ENCODE measurements at regions not wholly inside any gene's neighbourhood (a gene's known extent, or its start where the extent isn't known, plus 50 kb on each side); places are given as distances from the start of the nearest gene placed in this dataset.
"Not testable (repeated sequence)": the region's sequence is repeated elsewhere in the genome, so short reads cannot be mapped to it uniquely, and the experiment has no call there.

GRCh38 chr2:16726147-16726546, 60.5 kb upstream of the CYRIA start:
- Histone ChIP-seq H3F3A (ENCODE audit: insufficient read depth) (no peaks in the 10 kb centered on the region), H3K79me2 (ENCODE audit: insufficient read depth, low read length) (no peaks in the 10 kb centered on the region), H2AFZ (ENCODE audit: low read depth, low read length, severe bottlenecking) (no peak overlapping the region), H4K20me1 (ENCODE audit: low read depth, low read length) (no peaks in the 10 kb centered on the region), H3K9ac (ENCODE audit: low read length) (no peak overlapping the region), H3K36me3 (ENCODE audit: low read length) (no peaks in the 10 kb centered on the region), H3K27me3 (ENCODE audit: low read length) (no peaks in the 10 kb centered on the region), H3K4me2 (ENCODE audit: low read depth, low read length, poor library complexity, severe bottlenecking) (no peak overlapping the region), H3K27ac (ENCODE audit: low read depth, low read length) (no peak overlapping the region), H3K9me2 (replicated peaks; ENCODE audit: insufficient read depth, low read length) (no peaks in the 10 kb centered on the region), H3K9me3 (ENCODE audit: insufficient read depth, low read length) (no peaks in the 10 kb centered on the region), H3K4me3 (ENCODE audit: insufficient read depth, low read length, poor library complexity, severe bottlenecking) (no peak overlapping the region)
- TF ChIP-seq CTCF (IDR thresholded peaks at IDR 0.05; ENCODE audit: insufficient read depth, low read length, poor library complexity, severe bottlenecking) (no peak), EZH2phosphoT487 (conservative IDR thresholded peaks at IDR 0.05; ENCODE audit: low read length) (no peak)

- Histone ChIP-seq H3K4me3 (ENCODE audit: insufficient read depth, low read length, poor library complexity, severe bottlenecking) (no peak overlapping the region), H3K9ac (ENCODE audit: low read length) (no peak overlapping the region), H3K36me3 (ENCODE audit: low read length) (no peaks in the 10 kb centered on the region), H3K27me3 (ENCODE audit: low read length) (no peaks in the 10 kb centered on the region), H3K79me2 (ENCODE audit: insufficient read depth, low read length) (no peaks in the 10 kb centered on the region), H2AFZ (ENCODE audit: low read depth, low read length, severe bottlenecking) (no peak overlapping the region), H3K4me2 (ENCODE audit: low read depth, low read length, poor library complexity, severe bottlenecking) (no peak overlapping the region), H3K9me3 (ENCODE audit: insufficient read depth, low read length) (no peaks in the 10 kb centered on the region), H3K27ac (ENCODE audit: low read depth, low read length) (no peak overlapping the region), H3F3A (ENCODE audit: insufficient read depth) (no peaks in the 10 kb centered on the region), H4K20me1 (ENCODE audit: low read depth, low read length) (no peaks in the 10 kb centered on the region), H3K9me2 (replicated peaks; ENCODE audit: insufficient read depth, low read length) (no peaks in the 10 kb centered on the region)
- no peak for TF ChIP-seq CTCF (IDR thresholded peaks at IDR 0.05; ENCODE audit: insufficient read depth, low read length, poor library complexity, severe bottlenecking)
- no peak for TF ChIP-seq EZH2phosphoT487 (conservative IDR thresholded peaks at IDR 0.05; ENCODE audit: low read length)
Observed at GRCh38 chr2:16725549-16725948, 59.9 kb upstream of the CYRIA start.

- no peak overlapping the region for H3K4me3 ChIP-seq (ENCODE audit: insufficient read depth, low read length, poor library complexity, severe bottlenecking)
- H2AFZ ChIP-seq (ENCODE audit: low read depth, low read length, severe bottlenecking), result no peak overlapping the region
- H3K9me2 ChIP-seq (replicated peaks; ENCODE audit: insufficient read depth, low read length), result no peaks in the 10 kb centered on the region
- no peaks in the 10 kb centered on the region for H4K20me1 ChIP-seq (ENCODE audit: low read depth, low read length)
- H3F3A ChIP-seq (ENCODE audit: insufficient read depth), result no peaks in the 10 kb centered on the region
- no peaks in the 10 kb centered on the region for H3K27me3 ChIP-seq (ENCODE audit: low read length)
- H3K9ac ChIP-seq (ENCODE audit: low read length), result no peak overlapping the region
- H3K27ac ChIP-seq (ENCODE audit: low read depth, low read length), result no peak overlapping the region
- TF ChIP-seq CTCF (IDR thresholded peaks at IDR 0.05; ENCODE audit: insufficient read depth, low read length, poor library complexity, severe bottlenecking) (no peak), EZH2phosphoT487 (conservative IDR thresholded peaks at IDR 0.05; ENCODE audit: low read length) (no peak)
- H3K4me2 ChIP-seq (ENCODE audit: low read depth, low read length, poor library complexity, severe bottlenecking), result no peak overlapping the region
- H3K36me3 ChIP-seq (ENCODE audit: low read length), result no peaks in the 10 kb centered on the region
- no peaks in the 10 kb centered on the region for H3K9me3 ChIP-seq (ENCODE audit: insufficient read depth, low read length)
- H3K79me2 ChIP-seq (ENCODE audit: insufficient read depth, low read length), result no peaks in the 10 kb centered on the region
Observed at GRCh38 chr2:16722677-16723076, 57.0 kb upstream of the CYRIA start.

- no peaks in the 10 kb centered on the region for H3K9me3 ChIP-seq (ENCODE audit: insufficient read depth, low read length)
- no peaks in the 10 kb centered on the region for H3F3A ChIP-seq (ENCODE audit: insufficient read depth)
- H3K79me2 ChIP-seq (ENCODE audit: insufficient read depth, low read length), result no peaks in the 10 kb centered on the region
- H3K9ac ChIP-seq (ENCODE audit: low read length), result no peak overlapping the region
- no peaks in the 10 kb centered on the region for H3K36me3 ChIP-seq (ENCODE audit: low read length)
- no peaks in the 10 kb centered on the region for H3K27me3 ChIP-seq (ENCODE audit: low read length)
- no peak overlapping the region for H3K27ac ChIP-seq (ENCODE audit: low read depth, low read length)
- H4K20me1 ChIP-seq (ENCODE audit: low read depth, low read length), result no peaks in the 10 kb centered on the region
- no peak overlapping the region for H3K4me2 ChIP-seq (ENCODE audit: low read depth, low read length, poor library complexity, severe bottlenecking)
- H3K9me2 ChIP-seq (replicated peaks; ENCODE audit: insufficient read depth, low read length), result no peaks in the 10 kb centered on the region
- no peak overlapping the region for H2AFZ ChIP-seq (ENCODE audit: low read depth, low read length, severe bottlenecking)
- no peak for TF ChIP-seq EZH2phosphoT487 (conservative IDR thresholded peaks at IDR 0.05; ENCODE audit: low read length)
- H3K4me3 ChIP-seq (ENCODE audit: insufficient read depth, low read length, poor library complexity, severe bottlenecking), result no peak overlapping the region
Observed at GRCh38 chr2:16722126-16722525, 56.5 kb upstream of the CYRIA start.

GRCh38 chr2:16721529-16721928, 55.9 kb upstream of the CYRIA start:
- not testable (repeated sequence) for H3K36me3 ChIP-seq (ENCODE audit: low read length); H3K27me3 ChIP-seq (ENCODE audit: low read length); H3K79me2 ChIP-seq (ENCODE audit: insufficient read depth, low read length); H4K20me1 ChIP-seq (ENCODE audit: low read depth, low read length); H3K4me3 ChIP-seq (ENCODE audit: insufficient read depth, low read length, poor library complexity, severe bottlenecking); H3K27ac ChIP-seq (ENCODE audit: low read depth, low read length); H3K9me2 ChIP-seq (replicated peaks; ENCODE audit: insufficient read depth, low read length); H3K4me2 ChIP-seq (ENCODE audit: low read depth, low read length, poor library complexity, severe bottlenecking); H3K9me3 ChIP-seq (ENCODE audit: insufficient read depth, low read length); H3K9ac ChIP-seq (ENCODE audit: low read length); H2AFZ ChIP-seq (ENCODE audit: low read depth, low read length, severe bottlenecking); H3F3A ChIP-seq (ENCODE audit: insufficient read depth)

GRCh38 chr2:16720737-16721136, 55.1 kb upstream of the CYRIA start:
- not testable (repeated sequence) for H4K20me1 ChIP-seq (ENCODE audit: low read depth, low read length); H3K9ac ChIP-seq (ENCODE audit: low read length); H3K27me3 ChIP-seq (ENCODE audit: low read length); H3K4me2 ChIP-seq (ENCODE audit: low read depth, low read length, poor library complexity, severe bottlenecking); H2AFZ ChIP-seq (ENCODE audit: low read depth, low read length, severe bottlenecking); H3F3A ChIP-seq (ENCODE audit: insufficient read depth); H3K9me3 ChIP-seq (ENCODE audit: insufficient read depth, low read length); H3K9me2 ChIP-seq (replicated peaks; ENCODE audit: insufficient read depth, low read length); H3K79me2 ChIP-seq (ENCODE audit: insufficient read depth, low read length); H3K27ac ChIP-seq (ENCODE audit: low read depth, low read length); H3K36me3 ChIP-seq (ENCODE audit: low read length); H3K4me3 ChIP-seq (ENCODE audit: insufficient read depth, low read length, poor library complexity, severe bottlenecking)

All from SU-DHL-6 (cell line).